Choroid plexus epithelial cell (primary cell): ENCODE measurements at regions not wholly inside any gene's neighbourhood (a gene's known extent, or its start where the extent isn't known, plus 50 kb on each side); places are given as distances from the start of the nearest gene placed in this dataset.

Experiments
- DNase-seq: peaks from one replicate; pipeline ENCODE4 v3.0.0-alpha.2; 2010; ENCODE audit warnings: low read depth
- H3K4me3 ChIP-seq: 2 replicates; pipeline ENCODE4 v1.5.1; 2011; ENCODE audit warnings: low read depth, mild to moderate bottlenecking, control low read depth, low read length, moderate library complexity
- TF ChIP-seq, protein P1 (sequence below): conservative IDR thresholded peaks from 2 replicates; pipeline ENCODE4 v1.5.1; 2011; ENCODE audit warnings: low read depth, mild to moderate bottlenecking, control low read depth, inconsistent platforms, low read length, moderate library complexity

DNA sequence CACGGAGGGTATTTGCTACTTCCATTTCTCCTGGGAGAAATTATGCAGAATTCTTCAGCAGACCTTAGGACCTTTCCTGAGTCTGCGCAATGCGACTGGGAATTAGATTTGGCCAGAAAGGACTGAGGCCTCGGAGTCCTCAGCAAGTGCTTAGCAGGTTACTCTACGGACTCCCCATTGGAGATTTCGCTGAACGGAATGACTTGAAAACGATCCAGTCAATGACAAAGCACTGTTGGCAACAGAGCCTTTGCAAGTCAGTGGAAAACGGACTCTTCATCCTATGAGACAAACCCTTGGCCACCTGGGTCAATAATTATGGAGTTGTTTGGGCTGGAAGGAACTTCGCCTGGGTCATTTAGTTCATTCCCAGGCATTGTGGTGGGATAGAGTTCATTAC lies 107.4 kb downstream of the FAM204A start:
- H3K4me3 ChIP-seq: no peak overlapping the region
- TF ChIP-seq, protein P1, sequence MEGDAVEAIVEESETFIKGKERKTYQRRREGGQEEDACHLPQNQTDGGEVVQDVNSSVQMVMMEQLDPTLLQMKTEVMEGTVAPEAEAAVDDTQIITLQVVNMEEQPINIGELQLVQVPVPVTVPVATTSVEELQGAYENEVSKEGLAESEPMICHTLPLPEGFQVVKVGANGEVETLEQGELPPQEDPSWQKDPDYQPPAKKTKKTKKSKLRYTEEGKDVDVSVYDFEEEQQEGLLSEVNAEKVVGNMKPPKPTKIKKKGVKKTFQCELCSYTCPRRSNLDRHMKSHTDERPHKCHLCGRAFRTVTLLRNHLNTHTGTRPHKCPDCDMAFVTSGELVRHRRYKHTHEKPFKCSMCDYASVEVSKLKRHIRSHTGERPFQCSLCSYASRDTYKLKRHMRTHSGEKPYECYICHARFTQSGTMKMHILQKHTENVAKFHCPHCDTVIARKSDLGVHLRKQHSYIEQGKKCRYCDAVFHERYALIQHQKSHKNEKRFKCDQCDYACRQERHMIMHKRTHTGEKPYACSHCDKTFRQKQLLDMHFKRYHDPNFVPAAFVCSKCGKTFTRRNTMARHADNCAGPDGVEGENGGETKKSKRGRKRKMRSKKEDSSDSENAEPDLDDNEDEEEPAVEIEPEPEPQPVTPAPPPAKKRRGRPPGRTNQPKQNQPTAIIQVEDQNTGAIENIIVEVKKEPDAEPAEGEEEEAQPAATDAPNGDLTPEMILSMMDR: no peak
- DNase-seq: no peak

GRCh38 chr10:118220346-118220850 lies 121.7 kb downstream of the FAM204A start:
- TF ChIP-seq, protein P1: no peak

GRCh38 chr10:118218562-118218961 lies 123.6 kb downstream of the FAM204A start:
- no peak for DNase-seq
- no peak overlapping the region for H3K4me3 ChIP-seq
- TF ChIP-seq, protein P1: no peak

More at GRCh38 chr10:118220346-118220850, 121.7 kb downstream of the FAM204A start:
- DNase-seq: no peak
- no peak overlapping the region for H3K4me3 ChIP-seq

GRCh38 chr10:118216571-118217170 lies 125.5 kb downstream of the FAM204A start:
- no peak overlapping the region for H3K4me3 ChIP-seq
- no peak for DNase-seq
- TF ChIP-seq, protein P1: no peak

DNA sequence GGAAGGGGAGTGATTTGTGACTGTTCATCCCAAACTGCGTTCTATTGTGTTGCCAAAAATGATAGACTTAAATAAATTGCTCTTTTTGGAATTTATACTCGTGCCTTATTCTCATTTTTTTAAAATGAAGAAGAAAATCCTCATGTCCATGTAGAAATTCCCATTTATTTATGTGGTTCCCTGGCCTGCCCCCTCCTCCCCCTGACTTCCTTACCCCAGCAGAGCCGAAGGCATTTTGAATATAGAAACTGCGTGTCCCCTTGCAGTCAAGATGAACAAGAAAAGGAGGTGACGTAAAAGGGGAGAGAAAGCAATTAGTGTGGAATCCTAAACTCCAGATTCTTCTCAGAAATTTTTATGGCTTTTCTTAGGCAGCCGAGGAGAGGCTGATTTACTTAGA lies 126.1 kb downstream of the FAM204A start:
- TF ChIP-seq, protein P1: no peak
- DNase-seq: no peak
- H3K4me3 ChIP-seq: no peak overlapping the region

- TF ChIP-seq, protein P1: no peak
Measured at GRCh38 chr10:118214776-118215175, 127.3 kb downstream of the FAM204A start.

GRCh38 chr10:118213436-118213835 lies 128.7 kb downstream of the FAM204A start:
- TF ChIP-seq, protein P1: no peak
- no peak overlapping the region for H3K4me3 ChIP-seq
- DNase-seq: no peak

More at GRCh38 chr10:118214776-118215175, 127.3 kb downstream of the FAM204A start:
- H3K4me3 ChIP-seq: no peak overlapping the region
- no peak for DNase-seq
